Right atrium auricular region (tissue), 2 donors: ENCODE measurements at regions not wholly inside any gene's neighbourhood (a gene's known extent, or its start where the extent isn't known, plus 50 kb on each side); places are given as distances from the start of the nearest gene placed in this dataset.

Experiments
- DNase-seq: peaks from one replicate; pipeline ENCODE4 v3.0.0-alpha.2; 2019; ENCODE audit warnings: low spot score
- H3K27ac ChIP-seq, 2 donors: fragments of 200-600 bp; sonication (generic); 1 replicate in 1 of 2; 2 replicates in 1 of 2; pipeline ENCODE4 v1.5.1; 2016 to 2019
- H3K27me3 ChIP-seq, 2 donors: fragments of 200-600 bp; sonication (generic); one replicate each; pipeline versions ENCODE4 v1.5.1 to v1.6.0; 2017 to 2019
- H3K36me3 ChIP-seq: fragments of 200-600 bp; sonication (generic); one replicate; pipeline ENCODE4 v1.5.1; 2016
- H3K4me1 ChIP-seq, 2 donors: fragments of 200-600 bp; sonication (generic); one replicate each; pipeline versions ENCODE4 v1.5.1 to v1.6.0; 2017 to 2019
- H3K4me3 ChIP-seq, 2 donors: fragments of 200-600 bp; sonication (generic); 1 replicate in 1 of 2; 2 replicates in 1 of 2; pipeline ENCODE4 v1.5.1; 2017 to 2019; ENCODE audit warnings: mild to moderate bottlenecking in 1 of 2, moderate library complexity in 1 of 2
- H3K9me3 ChIP-seq, 2 donors: fragments of 200-600 bp; sonication (generic); one replicate each; pipeline ENCODE4 v1.5.1; 2019
- CTCF ChIP-seq, 2 donors: fragments of 200-600 bp; sonication (generic); IDR thresholded peaks; one replicate each; pipeline ENCODE4 v1.5.1; 2019; ENCODE audit warnings: antibody characterized with exemption in 2 of 2

- TF ChIP-seq CTCF (IDR thresholded peaks at IDR 0.05): no peak
- Histone ChIP-seq H3K4me1 (peaks cover 0 to 55% of the 10 kb centered on the region in 2 donors), H3K9me3 (no peaks in the 10 kb centered on the region), H3K4me3 (no peak overlapping the region), H3K27me3 (no peaks in the 10 kb centered on the region), H3K27ac (no peak overlapping the region), H3K36me3 (no peaks in the 10 kb centered on the region)
- DNase-seq: no peak
Observed at GRCh38 chr16:85208181-85208580, 95.9 kb upstream of the CIBAR2 start.

- H3K27ac ChIP-seq: no peak overlapping the region
- no peaks in the 10 kb centered on the region for H3K27me3 ChIP-seq
- no peak overlapping the region for H3K4me3 ChIP-seq
- no peaks in the 10 kb centered on the region for H3K36me3 ChIP-seq
- no peak for DNase-seq
- TF ChIP-seq CTCF (IDR thresholded peaks at IDR 0.05): no peak
- H3K9me3 ChIP-seq: no peaks in the 10 kb centered on the region
- H3K4me1 ChIP-seq: peaks cover 0 to 49% of the 10 kb centered on the region in 2 donors
Observed at GRCh38 chr16:85208643-85209520, 96.6 kb upstream of the CIBAR2 start.

- Histone ChIP-seq H3K4me3 (no peak overlapping the region), H3K9me3 (no peaks in the 10 kb centered on the region), H3K4me1 (peaks cover 0 to 49% of the 10 kb centered on the region in 2 donors), H3K27me3 (no peaks in the 10 kb centered on the region), H3K27ac (no peak overlapping the region), H3K36me3 (no peaks in the 10 kb centered on the region)
- no peak for DNase-seq
- no peak for TF ChIP-seq CTCF (IDR thresholded peaks at IDR 0.05)
Observed at GRCh38 chr16:85209526-85210121, 97.4 kb upstream of the CIBAR2 start.

- TF ChIP-seq CTCF (IDR thresholded peaks at IDR 0.05): no peak
- H3K9me3 ChIP-seq: no peaks in the 10 kb centered on the region
- H3K4me3 ChIP-seq: no peak overlapping the region
- H3K27ac ChIP-seq: no peak overlapping the region
- no peak for DNase-seq
- H3K27me3 ChIP-seq: no peaks in the 10 kb centered on the region
- H3K36me3 ChIP-seq: no peaks in the 10 kb centered on the region
- peaks cover 0 to 44% of the 10 kb centered on the region in 2 donors for H3K4me1 ChIP-seq
Observed at GRCh38 chr16:85210423-85211169, 98.3 kb upstream of the CIBAR2 start.

GRCh38 chr16:85211271-85211801 lies 99.1 kb upstream of the CIBAR2 start:
- DNase-seq: no peak
- Histone ChIP-seq H3K4me1 (peaks cover 0 to 37% of the 10 kb centered on the region in 2 donors), H3K9me3 (no peaks in the 10 kb centered on the region), H3K27me3 (no peaks in the 10 kb centered on the region), H3K4me3 (no peak overlapping the region), H3K36me3 (no peaks in the 10 kb centered on the region), H3K27ac (no peak overlapping the region)
- no peak for TF ChIP-seq CTCF (IDR thresholded peaks at IDR 0.05)
